ENCODE measurements at regions not wholly inside any gene's neighbourhood (a gene's known extent, or its start where the extent isn't known, plus 50 kb on each side); places are given as distances from the start of the nearest gene placed in this dataset.

DNA sequence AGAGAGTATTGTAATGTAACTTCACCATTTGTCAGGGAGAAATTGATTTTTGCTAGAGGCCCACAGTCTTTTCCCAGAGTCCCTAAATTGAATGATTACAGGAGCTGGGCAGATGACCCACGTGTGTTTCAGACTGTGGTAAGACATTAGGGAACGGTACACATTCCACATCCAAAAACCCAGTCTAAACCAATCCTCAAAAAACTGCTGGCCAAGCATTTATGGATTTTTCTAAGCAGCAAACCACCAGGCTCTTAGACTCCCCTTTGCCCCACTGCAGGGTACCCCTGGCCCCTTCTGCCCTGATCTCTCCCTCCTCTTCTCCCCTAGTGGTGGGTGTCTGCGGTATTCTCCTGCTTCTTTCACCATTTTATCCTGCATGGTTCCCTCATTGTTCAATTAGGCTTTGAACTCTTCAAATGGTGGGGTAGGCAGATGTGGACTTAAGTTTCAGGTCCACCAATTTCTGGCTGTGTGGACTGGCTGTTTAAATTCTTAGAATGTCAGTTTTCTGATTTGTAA is 135.5 kb upstream of the SORCS3 start:
- no peak for DNase-seq (ENCODE audit: low read depth, low spot score)

DNA sequence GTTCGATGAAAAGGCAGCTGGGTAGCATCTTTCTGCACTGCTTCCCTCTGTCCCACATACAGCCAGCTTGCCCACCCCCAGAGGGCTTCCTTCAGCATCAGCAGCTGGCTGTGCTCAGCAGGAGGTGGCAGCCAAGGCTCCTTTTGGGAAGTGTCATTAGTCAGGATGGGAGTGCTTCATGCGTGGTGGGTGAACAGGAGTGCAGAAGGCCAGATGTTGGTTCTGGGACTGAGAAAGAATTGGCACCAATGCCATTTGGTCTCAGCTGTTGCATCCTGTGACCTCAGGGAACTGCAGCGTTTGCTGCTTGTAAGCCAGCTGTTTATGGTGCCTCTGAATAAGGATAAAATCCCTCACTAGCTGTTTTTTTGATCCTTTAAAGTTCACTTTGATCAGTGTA is 131.1 kb upstream of the SORCS3 start:
- no peak for DNase-seq (ENCODE audit: low read depth, low spot score)

DNA sequence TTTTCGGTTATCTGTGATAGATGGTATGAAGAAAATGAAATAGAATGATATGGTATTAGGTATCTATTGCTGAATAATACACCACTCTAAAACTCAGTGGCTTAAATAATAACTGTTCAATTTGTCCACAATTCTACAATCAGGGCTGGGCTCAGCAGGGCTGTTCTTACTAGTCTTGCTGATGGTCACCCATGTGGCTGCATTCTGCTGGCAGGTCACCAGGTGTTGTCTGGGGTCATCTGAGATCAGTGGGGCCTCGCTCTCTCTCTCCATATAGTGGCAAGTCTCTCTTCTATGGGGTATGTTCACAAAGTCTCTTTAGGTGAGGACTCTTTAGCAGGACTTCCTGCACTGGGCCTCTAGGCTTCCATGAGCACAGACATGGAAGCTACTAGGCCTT is 130.4 kb upstream of the SORCS3 start:
- DNase-seq (ENCODE audit: low read depth, low spot score), result no peak

DNA sequence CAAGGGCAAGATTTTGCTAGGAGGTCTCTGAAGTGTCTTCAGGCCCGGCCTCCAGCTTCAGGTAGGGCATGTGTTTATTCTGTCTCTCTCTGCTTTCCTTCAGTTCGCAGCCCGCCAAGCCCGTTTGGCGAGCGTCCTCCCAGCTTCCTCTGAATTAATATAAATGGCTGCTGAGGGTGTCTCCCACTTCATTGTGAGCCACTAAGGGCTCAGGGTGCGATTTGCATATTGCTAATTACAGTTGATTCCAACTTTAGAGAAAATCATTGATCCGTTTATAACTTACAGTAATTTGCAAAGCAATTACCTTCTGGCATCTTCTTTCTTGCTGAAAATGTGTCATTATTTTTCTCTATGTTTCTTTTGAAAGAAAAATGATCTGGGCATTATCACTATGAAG is 128.3 kb upstream of the SORCS3 start:
- DNase-seq (ENCODE audit: low read depth, low spot score), result no peak

DNA sequence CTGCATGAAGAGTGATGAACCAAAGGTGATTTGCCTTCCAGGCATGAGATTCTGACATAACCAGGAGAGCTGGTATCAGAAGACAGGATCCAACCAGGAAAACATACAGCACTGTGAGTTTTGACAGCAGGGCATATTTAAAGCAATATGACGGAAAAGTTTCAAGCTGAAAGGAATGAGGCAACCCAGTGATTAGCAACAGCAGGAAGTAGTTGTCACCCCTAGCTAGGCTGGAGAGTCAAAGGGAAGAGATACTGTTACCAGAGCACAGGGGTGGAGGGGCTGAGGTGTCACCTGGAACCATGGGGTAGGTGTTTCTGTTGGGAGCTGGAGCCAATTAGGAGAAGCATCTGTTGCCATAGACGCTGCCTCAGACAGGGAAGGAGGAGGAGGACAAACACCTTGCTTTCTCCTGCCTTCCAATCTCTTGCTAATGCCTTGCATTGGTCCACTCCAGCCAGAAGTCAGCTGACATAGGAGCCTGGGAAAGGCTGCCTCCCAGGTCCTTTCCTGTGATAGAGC is 125.4 kb upstream of the SORCS3 start:
- DNase-seq (ENCODE audit: low read depth, low spot score), result no peak

DNA sequence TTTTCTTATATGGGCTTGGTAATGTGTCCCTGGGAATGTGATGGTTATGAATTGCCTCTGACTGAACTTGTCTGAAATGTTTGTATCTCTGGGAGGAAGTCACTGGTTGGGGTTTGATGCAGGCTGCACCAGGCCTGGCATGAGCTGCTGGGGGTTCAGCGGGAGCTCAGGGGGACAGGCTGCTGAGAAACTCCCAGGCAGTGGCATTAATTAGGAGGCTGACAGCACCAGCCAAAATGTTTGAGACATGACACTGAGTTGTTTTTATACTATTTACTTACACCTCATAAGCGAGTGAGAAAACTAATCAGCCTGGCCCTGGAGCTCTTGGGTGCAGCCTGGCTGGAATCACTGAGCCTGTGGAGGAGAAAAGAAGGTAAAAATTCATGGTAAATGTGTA is 124.1 kb upstream of the SORCS3 start:
- no peak for DNase-seq (ENCODE audit: low read depth, low spot score)

DNA sequence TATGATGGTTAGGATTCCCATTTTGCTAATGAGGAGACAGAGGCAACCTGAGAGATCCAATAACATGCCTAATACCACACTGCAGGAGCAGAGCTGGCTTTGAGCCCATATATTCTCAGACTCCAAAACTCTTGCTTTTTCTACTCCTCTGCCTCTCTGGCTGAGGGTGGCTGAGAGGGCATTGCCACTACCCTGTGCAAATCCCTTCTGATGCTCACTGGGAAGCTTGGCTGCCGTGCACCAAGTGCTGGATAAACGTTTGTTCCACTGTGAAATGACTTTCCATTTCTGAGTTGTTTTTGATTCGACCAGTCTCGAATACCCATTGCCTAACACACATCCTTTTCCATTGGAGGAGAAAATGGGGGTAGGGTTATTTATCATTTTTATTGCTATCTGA is 123.1 kb upstream of the SORCS3 start:
- DNase-seq (ENCODE audit: low read depth, low spot score), result no peak

DNA sequence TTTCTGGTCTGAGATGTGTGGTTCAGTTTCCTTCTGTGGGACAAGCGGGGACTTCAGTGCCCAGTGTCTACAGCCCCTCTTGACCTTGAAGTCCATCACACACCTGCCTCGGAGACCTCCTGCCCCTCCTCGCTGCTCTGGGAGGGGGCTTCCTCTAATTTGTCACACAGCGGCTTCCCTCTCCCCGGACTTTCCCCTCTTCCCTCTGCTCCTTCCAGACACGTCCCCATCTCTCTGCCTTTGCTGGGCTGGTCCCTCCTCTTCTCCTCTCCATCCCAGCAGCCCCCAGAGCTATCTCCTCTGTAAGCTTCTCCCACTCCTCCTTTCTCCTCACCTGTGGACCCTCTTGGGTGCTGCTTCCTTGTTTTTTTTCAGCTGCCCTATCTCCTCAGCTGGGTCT is 122.2 kb upstream of the SORCS3 start:
- DNase-seq (ENCODE audit: low read depth, low spot score), result no peak

DNA sequence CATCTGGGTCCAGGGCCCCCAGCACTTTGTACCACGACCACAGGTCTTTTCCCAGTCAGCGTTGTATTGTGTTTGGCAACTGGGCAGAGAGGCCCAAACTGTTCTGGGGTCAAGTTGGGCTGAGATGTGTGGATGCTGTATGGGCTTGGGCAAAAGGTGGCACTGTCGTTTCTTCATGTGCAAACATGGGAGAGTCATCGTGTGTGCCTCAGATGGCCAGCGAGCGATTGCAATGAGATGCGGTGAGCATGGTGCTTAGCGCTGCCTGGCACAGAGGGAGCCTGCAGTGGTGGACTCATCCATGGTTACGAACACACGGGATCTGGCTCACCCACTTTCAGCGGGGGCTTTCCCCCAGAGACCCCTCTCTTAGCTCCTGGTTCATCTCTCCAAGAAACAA is 120.4 kb upstream of the SORCS3 start:
- no peak for DNase-seq (ENCODE audit: low read depth, low spot score)

DNA sequence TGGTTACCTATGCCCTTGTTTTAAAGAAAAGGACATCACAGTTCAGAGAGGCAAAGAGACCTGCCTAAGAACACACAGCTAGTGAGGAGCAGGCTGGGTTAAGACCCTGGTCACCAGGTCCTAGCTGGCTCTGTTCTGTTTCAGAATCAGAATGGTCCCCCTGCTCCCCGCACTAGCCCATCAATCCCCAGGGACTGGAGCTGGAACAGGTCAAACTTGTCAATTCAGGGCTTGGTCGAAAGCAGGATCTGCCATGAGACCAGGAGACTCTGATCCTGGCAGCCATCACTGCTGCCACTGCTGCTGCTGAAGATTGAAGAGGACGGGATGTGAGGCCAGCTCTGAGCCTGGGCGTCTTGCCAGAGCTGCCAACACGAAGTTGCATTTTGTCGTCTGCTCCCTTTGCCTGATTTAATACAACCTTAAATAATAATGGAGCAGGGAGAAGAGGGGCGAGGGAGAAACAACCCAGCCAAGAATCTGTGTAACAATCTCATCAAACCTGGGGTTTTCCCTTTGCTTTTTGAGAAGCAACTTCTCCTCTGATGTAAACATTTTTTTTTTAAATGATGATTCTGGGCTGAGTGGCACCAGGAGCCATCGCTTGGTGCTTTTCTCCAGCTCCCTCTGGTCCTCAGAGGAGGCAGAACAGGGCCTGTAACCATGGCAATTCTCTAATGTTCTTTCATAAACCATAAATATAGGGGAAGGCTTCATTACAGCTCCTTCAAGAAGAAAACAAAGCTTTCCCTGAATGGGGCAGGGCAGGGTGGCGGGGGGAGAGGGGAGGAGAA is 119.0 kb upstream of the SORCS3 start:
- DNase-seq (ENCODE audit: low read depth, low spot score), result peak; percentile 29

DNA sequence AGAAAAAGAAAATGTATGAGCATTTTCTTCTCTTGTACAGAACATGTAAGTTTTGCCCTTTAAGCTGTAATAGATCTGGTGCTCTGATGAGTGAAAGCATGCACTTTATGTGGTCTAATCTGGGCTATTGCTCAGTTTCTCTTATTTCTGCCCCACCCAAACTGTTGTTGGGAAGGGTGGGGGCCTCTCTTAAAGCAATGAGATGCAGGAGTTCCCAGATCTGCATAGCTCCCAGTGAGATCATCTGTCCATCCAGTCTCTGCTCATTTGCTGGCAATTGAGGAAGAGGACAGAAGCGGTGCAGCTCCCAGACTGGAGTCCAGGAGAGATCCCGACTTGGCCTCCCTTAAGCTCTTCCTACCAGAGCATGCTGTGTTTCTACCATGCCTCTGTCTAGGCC is 114.9 kb upstream of the SORCS3 start:
- no peak for DNase-seq (ENCODE audit: low read depth, low spot score)

DNA sequence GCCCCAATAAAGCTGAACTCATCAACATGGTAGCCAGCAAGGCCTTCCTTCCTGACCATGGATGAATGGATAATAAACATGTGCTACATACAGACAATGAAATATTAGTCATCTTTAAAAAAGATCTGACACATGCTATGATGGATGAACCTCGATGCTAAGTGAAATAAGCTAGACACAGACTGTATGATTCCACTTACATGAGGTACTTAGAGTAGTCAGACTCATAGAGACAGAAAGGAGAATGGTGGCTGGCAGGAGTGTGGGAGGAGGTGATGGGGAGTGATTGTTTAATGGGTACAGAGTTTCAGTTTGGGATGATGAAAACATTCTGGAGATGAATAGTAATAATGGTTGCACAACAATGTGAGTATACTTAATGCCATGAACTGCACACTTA is 114.1 kb upstream of the SORCS3 start:
- no peak for DNase-seq (ENCODE audit: low read depth, low spot score)

DNA sequence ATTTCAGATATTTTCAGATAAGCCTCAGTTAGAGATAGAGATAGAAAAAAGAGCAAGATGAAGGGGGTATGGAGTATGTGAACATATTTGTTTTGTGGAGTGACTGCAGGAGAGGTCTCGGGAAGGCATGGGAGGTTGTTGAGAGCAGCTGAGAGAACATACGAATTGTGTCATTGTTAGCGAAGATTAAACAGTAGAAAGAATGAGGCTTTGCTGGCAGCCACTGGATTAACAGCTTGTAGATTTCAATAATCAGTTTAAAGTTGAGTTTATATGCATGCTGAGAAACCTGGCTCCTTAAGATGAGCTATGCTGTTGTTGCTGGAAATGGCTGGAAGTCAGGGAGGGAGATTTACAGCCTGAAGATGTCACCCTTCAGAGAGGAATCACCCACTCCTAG is 100.9 kb upstream of the SORCS3 start:
- no peak for DNase-seq (ENCODE audit: low read depth, low spot score)

DNA sequence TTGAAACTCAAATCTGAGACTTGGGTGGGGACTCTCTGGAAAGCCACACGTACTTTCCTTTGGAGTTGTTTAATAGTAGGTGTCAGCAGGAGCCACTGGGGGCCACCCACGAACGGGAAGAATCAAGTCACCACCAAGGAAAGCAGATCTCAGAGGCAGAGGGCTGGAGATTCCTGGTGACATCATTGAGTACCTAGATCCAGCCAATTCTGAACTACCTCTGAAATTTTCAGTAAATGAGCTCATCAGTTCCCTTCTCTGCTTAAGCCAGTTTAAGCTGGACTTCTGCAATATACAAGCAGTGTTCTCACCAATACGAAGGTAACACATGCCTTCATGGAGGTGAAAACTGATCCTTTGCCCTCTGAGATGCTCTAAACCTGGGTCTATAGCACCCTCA is 99.3 kb upstream of the SORCS3 start:
- DNase-seq (ENCODE audit: low read depth, low spot score), result no peak

DNA sequence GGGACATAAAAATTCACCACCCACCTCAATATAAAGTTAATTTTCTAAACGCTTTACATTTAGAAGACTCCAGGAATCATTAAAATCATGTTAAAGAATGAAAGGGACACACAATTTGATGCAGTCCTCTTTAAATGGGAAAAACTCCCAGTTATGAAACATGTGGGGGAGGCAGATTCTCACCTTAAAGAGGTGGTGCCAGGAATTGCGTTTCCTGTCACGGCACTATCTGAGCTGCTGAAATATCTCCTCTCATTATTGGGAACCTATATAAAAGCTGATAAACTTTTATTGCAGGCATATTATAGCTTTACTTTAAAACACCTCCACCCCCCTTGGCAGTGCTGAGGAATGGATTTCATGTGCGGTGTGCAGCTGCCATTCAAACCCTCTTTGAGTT is 94.8 kb upstream of the SORCS3 start:
- DNase-seq (ENCODE audit: low read depth, low spot score), result no peak

DNA sequence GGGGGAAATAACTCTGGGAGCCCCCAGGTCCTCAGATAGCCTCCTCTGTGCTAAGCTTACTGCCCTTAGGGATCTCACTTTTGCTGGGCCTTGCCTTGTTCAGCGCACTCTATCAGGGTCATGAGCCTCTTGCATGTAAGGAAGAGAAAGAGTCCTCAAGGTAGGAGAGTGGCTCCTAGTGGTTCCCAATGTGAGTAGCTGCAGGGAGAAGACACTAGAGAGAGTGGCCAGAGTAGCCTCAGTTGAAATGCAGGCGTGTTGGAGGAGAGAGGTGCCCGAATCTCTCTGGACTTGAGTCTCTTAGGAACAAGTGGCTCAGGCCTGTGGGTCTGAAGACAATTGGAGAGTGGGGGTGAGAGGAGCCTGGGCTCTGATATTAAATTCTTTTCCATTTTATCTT is 94.3 kb upstream of the SORCS3 start:
- DNase-seq (ENCODE audit: low read depth, low spot score), result no peak

DNA sequence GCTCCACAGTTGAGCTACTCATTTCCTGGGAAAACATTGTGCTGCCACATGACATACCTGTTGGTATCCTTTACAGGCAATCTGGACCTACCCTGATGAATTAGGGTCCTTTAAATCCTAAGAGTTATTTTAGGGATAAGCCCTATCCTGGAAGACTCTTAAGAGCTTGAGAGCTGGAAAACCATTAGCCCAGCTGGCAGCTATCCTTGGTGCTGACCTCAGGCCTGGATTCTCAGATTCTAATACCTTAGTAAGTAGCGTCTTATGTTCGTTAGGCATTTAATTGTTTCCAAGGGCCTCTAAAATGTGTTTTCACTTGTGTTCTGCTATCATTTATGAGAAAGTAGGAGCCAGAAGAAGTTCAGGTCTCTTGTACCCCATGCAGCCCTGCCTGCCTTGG is 93.0 kb upstream of the SORCS3 start:
- DNase-seq (ENCODE audit: low read depth, low spot score), result peak; percentile 73

DNA sequence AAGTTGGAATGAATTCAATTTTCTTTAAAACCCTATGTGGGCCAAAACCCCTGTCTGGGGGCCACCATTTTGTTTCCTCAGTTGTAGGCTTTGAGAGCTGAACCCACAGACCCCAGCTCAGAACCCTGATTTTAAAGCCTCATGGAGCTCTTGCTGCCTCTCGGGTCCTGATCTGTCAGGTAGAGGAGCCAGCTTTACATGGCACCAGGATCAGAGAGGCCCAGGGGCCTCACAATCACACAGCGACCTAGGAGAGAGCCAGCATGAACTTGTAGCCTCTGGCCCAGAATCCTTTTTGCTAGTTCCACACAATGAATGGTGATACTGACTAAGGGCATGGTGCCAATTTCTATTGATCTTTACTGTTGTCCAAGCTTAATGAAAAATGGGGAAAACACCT is 84.3 kb upstream of the SORCS3 start:
- DNase-seq (ENCODE audit: low read depth, low spot score), result no peak

DNA sequence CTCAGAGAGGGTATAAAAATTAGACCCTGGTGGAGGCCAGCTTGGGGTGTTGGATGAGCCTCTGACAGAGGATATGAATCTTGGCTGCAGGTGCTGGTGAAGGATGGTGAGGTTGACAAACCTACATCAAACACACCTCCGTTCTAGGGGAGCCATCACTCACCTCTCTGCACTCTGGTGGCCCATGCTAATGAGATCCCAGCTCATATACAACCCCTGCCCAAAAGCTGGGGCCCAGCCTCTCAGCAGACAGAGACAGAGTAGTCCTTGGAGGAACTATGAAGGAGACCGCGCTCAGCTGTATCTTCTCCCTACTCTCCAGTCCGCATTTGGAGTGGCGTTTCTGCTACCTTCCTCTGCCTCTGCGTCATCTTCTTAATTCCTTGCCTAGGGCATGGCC is 83.1 kb upstream of the SORCS3 start:
- DNase-seq (ENCODE audit: low read depth, low spot score), result no peak

DNA sequence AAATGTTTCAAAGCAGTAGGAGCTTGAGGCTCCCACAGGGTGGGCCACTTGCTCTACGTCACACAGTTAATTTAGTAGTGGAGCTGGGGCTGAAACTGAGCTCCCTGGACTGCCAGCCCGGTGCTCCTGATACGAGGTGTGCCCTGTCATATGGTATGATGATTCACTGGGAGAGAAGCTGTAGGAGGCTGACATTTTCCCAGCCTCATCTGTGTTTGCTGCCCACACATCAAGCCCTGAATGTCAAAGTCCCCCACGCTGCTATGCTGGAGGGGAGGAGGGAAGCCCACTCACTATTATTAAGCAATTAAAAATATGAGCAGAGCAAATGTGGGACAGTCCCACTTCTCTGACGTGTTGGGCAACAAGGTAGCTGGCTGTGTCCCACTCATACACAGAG is 81.2 kb upstream of the SORCS3 start:
- no peak for DNase-seq (ENCODE audit: low read depth, low spot score)

DNA sequence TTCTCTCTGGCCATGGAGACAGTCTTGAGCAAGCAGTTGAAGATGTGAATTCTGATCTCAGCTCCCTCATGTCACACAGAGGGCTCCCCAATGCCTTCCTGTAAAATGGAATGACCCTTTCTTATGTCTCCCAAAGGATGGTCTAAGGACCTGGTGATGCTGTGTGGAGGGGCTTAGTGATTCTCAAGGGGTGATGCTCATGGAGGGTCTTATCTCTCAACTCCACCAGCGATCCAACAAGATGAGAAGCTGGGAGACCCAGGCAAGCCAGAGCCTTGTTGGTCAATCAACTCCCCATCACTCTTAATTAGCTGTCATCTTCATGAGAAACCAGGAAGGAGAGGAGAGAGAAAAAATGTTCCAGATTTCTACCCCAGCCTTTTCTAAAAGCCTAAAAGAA is 78.0 kb upstream of the SORCS3 start:
- DNase-seq (ENCODE audit: low read depth, low spot score), result no peak

DNA sequence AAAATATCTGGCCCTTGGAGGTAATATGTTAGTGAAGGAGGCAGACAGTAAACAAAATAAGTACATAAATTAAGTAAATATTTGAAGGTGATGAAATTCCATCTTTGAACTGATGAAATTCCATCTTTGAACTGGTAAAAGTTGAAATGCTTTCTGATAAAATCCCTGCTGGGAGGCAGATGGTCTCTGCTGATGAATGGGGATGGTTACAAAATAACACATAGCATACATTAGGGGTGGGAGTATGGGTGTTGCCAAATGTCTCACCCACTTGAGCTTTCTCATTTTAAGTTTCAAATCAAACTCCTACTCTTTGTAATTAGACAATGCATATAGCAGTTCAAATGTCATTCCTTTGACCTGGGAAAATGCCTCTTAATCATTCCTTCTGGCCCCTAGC is 77.5 kb upstream of the SORCS3 start:
- no peak for DNase-seq (ENCODE audit: low read depth, low spot score)

DNA sequence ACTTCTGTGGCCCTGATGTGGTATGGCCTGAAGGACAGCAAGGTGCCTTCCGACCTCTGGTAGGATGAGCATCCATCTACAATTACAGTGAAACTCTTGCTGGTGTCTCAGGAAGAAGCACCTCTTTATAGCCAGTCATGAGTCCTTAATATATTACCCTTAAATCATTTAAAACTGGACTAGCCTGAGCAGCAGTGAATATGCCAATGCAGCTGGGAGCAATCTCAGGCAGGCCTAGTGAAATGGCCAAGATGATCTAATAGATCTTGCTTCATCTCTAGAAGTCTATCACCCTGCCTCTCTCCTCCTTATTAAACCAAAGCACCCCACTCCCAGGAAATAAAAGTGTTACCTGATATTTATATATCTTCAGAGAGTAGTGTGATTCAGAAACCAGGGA is 66.7 kb upstream of the SORCS3 start:
- DNase-seq (ENCODE audit: low read depth, low spot score), result no peak

DNA sequence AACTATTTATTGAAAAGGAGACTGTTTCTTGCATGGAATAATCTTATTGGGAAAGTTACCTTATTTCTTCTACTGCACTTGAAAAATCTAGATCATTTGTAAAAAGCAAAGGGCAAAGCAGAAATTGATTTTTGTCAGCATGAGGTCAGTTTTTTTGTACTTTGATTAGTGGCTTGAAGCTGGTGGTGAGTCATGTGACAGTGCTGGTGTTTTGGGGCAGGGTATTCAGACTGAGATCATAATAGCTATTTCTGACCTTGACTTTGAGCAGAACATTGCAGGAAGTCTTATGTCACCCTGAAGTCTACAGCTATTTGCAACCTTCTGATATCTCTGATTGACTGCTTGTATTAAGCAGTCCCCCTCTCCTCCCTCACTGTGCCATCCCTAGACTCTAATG is 66.3 kb upstream of the SORCS3 start:
- DNase-seq (ENCODE audit: low read depth, low spot score), result no peak

Measured in astrocyte of the hippocampus (primary cell).